HG02884 (cell line): ENCODE measurements at regions not wholly inside any gene's neighbourhood (a gene's known extent, or its start where the extent isn't known, plus 50 kb on each side); places are given as distances from the start of the nearest gene placed in this dataset.
"Not testable (repeated sequence)": the region's sequence is repeated elsewhere in the genome, so short reads cannot be mapped to it uniquely, and the experiment has no call there.

ENCODE experiments used
- ATAC-seq: cut with Tn5 transposase; IDR thresholded peaks from one replicate; pipeline ENCODE4 v1.9.1; 2021; ENCODE audit warnings: mild to moderate bottlenecking, moderate library complexity; ENCODE audit not compliant: unreplicated experiment

GRCh38 chr9:7315746-7316145 is 483.8 kb downstream of the DMAC1 start:
- ATAC-seq, result no peak

- ATAC-seq, result no peak
Measured at GRCh38 chr9:7315116-7315515, 484.5 kb downstream of the DMAC1 start.

DNA sequence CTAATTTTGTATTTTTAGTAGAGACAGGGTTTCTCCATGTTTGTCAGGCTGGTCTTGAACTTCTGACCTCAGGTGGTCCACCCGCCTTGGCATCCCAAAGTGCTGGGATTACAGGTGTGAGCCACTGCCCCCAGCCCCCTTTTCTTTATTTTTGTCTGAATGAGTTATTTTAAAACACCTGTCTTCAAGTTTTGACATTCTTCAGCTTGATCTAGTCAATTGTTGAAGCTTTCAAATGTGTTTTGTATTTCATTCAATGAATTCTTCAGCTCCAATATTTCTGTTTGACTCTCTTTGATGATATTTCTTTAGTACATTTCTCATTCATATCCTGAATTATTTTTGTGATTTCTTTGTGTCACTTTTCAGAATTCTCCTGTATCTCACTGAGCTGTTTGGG is 486.2 kb downstream of the DMAC1 start:
- no peak for ATAC-seq

GRCh38 chr9:7309051-7309450 is 490.5 kb downstream of the DMAC1 start:
- not testable (repeated sequence) for ATAC-seq

- no peak for ATAC-seq
Measured at GRCh38 chr9:7305677-7306076, 493.9 kb downstream of the DMAC1 start.

DNA sequence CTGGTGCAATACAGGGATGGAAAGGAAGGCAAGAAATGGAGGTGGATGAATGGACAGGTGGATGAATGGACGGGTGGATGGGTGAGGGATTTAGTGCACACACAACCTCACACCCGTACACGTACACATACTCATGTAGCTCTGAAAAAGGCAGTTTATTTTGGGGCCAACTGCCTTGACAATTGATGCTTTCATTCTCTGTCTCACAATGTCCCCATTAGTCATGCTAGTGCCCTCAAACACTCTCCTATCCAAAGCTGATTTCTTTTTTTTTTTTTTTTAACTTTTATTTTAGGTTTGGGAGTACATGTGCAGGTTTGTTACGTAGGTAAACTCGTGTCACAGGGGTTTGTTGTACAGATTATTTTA is 495.0 kb downstream of the DMAC1 start:
- ATAC-seq, result no peak

DNA sequence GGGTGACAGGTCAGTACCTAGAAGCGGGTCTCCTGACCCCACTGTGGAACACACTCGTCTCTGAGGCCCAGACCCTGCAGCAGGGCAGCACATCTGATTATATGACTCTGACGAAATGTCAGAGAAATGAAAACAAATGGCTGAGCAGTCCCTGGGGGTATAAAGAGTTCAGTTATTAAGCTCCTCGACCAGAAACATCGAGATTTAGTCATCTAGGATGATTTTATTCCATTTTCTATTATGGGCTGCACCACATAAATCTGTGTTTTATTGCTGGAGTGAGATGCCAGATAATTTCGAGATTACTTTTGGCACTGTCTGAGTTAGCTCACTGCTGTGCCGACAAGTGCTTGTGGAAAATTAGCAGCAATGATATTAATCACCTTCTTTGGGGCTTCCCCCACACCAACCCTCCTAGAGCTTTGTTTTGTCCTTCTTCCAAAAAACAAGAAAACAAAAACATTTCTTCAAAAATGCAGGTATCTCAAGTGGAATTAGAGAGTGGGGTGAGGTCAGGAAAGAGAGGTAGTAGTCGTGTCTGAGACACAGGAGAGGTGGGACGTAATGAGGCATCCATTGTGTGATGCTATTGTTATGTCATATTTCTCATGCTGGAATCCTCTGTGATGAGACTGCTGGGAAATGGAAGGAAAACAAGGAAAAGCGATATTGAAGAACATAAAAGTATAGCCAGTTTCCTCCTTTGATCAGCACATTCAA is 495.5 kb downstream of the DMAC1 start:
- no peak for ATAC-seq

DNA sequence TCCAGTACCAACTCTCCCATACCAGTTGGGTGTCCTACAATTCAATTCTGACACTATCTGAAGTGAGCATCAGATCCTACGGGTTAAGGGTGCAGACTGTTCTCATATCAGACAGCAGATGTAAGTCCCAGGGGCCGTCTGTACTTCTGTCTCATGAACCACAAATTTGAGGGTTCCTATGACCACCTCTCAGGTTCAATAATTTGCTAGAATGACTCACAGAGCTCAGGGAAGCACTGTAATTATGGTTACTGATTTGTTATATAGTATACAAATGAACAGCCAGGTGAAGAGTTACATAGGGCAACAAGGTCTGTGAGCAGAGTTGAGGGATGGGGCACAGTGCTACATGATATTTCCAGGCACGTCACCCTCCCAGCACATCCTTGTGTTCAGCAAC is 499.1 kb downstream of the DMAC1 start:
- peak; percentile 19 for ATAC-seq

- peak; percentile 97 for ATAC-seq
Measured at GRCh38 chr9:7298123-7298522, 501.5 kb downstream of the DMAC1 start.

DNA sequence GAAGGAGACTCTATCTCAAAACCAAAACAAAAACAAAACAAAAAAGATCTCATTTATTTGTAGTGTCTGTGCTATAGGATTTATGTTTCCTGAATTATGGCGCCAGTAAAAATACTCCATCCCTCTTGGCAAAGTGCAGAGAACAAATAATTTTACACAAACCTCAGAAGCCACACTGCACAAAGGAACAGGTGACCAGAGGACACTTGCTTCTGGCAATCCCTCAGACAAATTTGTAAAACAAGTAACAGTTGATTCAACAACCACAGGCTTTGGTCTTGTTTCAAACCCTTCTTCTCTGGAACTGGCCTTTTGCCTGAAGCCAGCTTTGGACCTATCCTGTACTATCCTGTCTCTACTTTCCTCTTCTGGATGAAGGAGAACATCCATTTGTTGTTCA is 502.1 kb downstream of the DMAC1 start:
- no peak for ATAC-seq

DNA sequence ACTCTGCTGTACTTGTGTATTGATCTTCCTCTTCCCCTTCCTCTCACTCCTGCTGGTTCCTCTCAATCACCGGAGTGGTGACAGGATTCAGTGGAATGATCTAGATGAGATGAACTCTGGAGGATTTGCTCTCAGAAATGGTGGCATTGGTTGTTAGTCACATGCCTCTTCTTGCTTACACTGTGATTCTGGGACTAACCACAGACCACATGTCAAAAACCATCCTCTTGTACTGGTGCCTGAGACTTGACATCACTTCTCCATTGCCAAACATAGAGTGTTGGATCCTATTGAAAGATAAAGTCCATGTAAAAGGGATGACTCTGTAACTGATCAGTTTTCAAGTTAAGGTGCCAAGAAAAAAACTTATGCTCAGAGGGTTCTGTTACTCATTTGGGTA is 506.5 kb downstream of the DMAC1 start:
- no peak for ATAC-seq

GRCh38 chr9:7289773-7290172 is 509.8 kb downstream of the DMAC1 start:
- peak; percentile 68 for ATAC-seq

DNA sequence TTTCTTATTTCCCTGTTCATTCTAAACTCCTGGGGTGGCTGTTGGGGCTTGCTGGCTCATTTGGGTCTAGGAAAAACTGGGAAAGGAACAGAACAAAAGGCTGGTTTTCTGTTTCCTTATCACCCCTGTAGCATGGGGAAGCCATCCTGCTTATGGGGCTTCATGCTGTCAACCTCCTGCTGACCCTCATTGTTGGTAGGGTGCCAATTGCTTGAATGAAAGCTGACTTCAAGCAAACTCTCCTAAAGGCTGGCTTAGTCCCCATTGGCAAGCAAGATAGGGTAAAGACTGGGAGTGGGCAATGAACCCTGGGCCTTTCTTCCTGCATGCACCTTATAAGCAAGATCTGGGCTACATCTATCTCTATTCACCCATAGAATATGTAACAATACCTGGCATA is 511.6 kb downstream of the DMAC1 start:
- no peak for ATAC-seq

- no peak for ATAC-seq
Measured at GRCh38 chr9:7287065-7287464, 512.5 kb downstream of the DMAC1 start.

DNA sequence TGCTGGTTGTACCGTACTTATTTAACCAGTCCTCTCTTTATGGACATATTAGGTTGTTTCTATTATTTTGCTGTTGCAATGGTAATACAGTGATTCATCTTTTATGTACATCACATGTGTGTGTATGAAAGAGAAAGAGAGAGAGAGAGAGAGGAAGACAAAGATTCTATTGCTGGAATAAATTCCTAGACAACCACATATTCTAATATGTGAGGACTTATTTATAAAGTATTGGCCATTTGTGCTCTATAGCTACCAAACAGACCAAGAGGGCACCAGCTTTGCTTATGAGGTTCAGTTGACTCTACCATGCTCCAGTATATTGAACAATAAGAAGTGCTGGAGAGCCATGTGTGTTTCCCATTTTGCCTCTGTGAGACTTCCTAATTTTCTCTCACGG is 513.5 kb downstream of the DMAC1 start:
- ATAC-seq, result no peak

- no peak for ATAC-seq
Measured at GRCh38 chr9:7285199-7285598, 514.4 kb downstream of the DMAC1 start.

DNA sequence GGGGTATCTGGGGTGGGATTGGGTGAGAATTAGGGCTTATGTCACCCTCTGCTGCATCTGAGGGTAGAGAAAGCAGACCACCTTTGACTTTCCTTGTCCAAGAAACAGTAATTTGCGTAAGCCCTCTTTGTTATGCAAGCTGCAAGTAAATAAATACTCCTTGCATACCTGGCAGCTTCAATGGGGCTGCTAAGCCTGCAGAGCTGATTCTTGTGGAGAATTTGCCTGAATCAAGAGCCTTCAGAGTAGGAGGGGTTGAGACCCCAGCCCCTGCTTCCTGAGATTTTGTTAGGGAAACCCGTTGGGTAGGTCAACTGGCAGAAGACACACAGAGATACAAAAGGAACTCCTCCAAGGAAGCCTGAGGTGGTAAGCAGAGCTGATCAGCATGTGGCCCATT is 515.1 kb downstream of the DMAC1 start:
- no peak for ATAC-seq

GRCh38 chr9:7284117-7284516 is 515.5 kb downstream of the DMAC1 start:
- no peak for ATAC-seq

DNA sequence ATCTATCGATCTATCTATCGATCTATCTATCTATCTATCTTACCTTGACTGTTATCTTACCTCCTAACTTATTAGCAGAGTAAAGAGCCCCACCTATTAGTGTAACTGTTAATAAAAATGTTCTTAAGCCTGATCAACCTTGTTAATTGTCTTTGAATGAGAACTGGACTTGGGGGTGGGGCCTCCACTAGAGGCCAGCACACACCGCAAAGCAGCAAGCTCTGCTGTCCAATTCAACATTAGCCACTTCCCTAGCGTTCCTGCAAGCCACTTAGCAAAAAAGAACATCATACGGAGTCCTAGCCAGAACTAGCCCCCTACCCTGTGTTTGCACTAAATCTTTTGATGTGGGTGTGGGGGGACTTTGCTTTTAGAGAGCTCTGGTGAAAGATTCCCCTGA is 515.8 kb downstream of the KDM4C start:
- ATAC-seq, result no peak

GRCh38 chr9:7266911-7267595 is 509.3 kb downstream of the KDM4C start:
- ATAC-seq, result no peak

GRCh38 chr9:7265181-7265580 is 507.4 kb downstream of the KDM4C start:
- no peak for ATAC-seq

GRCh38 chr9:7259544-7260241 is 501.9 kb downstream of the KDM4C start:
- ATAC-seq, result no peak
